IMR-90 (cell line): ENCODE measurements at regions not wholly inside any gene's neighbourhood (a gene's known extent, or its start where the extent isn't known, plus 50 kb on each side); places are given as distances from the start of the nearest gene placed in this dataset.

Experiments
- BHLHE40 ChIP-seq: fragments of 150-350 bp; IDR thresholded peaks from 2 replicates; pipeline ENCODE4 v1.6.1; 2016; ENCODE audit warnings: mild to moderate bottlenecking, low read depth, low read length
- CEBPB ChIP-seq: IDR thresholded peaks from 2 replicates; pipeline ENCODE4 v1.6.1; 2012; ENCODE audit warnings: low read depth, low read length, improper control_type of control experiment
- CHD1 ChIP-seq: IDR thresholded peaks from 2 replicates; pipeline ENCODE4 v1.6.1; 2012; ENCODE audit warnings: low read depth, low read length, improper control_type of control experiment
- FOS ChIP-seq: fragments of 150-350 bp; IDR thresholded peaks from 2 replicates; pipeline ENCODE4 v1.6.1; 2016; ENCODE audit warnings: low read depth, low read length
- MAFK ChIP-seq: IDR thresholded peaks from 2 replicates; pipeline ENCODE4 v1.6.1; 2012; ENCODE audit warnings: low read depth, low read length, improper control_type of control experiment
- MAZ ChIP-seq: IDR thresholded peaks from 2 replicates; pipeline ENCODE4 v1.6.1; 2012; ENCODE audit warnings: low read depth, mild to moderate bottlenecking, low read length, improper control_type of control experiment, moderate library complexity, borderline replicate concordance
- MXI1 ChIP-seq: IDR thresholded peaks from 2 replicates; pipeline ENCODE4 v1.6.1; 2012; ENCODE audit warnings: low read depth, mild to moderate bottlenecking, low read length, moderate library complexity, borderline replicate concordance
- POLR2A ChIP-seq: IDR thresholded peaks from 2 replicates; pipeline ENCODE4 v1.6.1; 2012; ENCODE audit warnings: mild to moderate bottlenecking, low read depth, low read length
- RAD21 ChIP-seq: IDR thresholded peaks from 2 replicates; pipeline ENCODE4 v1.6.1; 2012; ENCODE audit warnings: low read length, improper control_type of control experiment
- RFX5 ChIP-seq: IDR thresholded peaks from 2 replicates; pipeline ENCODE4 v1.8.0; 2012; ENCODE audit warnings: low read depth, mild to moderate bottlenecking, low read length, moderate library complexity
- SMC3 ChIP-seq: fragments of 150-350 bp; IDR thresholded peaks from 2 replicates; pipeline ENCODE4 v1.6.1; 2016; ENCODE audit warnings: low read depth, mild to moderate bottlenecking, antibody characterized with exemption, low read length, moderate library complexity
- TF ChIP-seq, protein P1 (sequence below): conservative IDR thresholded peaks from 2 replicates; pipeline ENCODE4 v1.5.1; 2012; ENCODE audit warnings: mild to moderate bottlenecking, low read depth, low read length, improper control_type of control experiment
- TF ChIP-seq, protein P2 (sequence below): fragments of 150-350 bp; IDR thresholded peaks from 2 replicates; pipeline ENCODE4 v1.6.1; 2016; ENCODE audit warnings: low read depth, mild to moderate bottlenecking, low read length, moderate library complexity, borderline replicate concordance
- TF ChIP-seq, protein P3 (sequence below): fragments of 150-350 bp; IDR thresholded peaks from 2 replicates; pipeline ENCODE4 v1.6.1; 2017; ENCODE audit warnings: mild to moderate bottlenecking, antibody characterized with exemption, low read length, low read depth

DNA sequence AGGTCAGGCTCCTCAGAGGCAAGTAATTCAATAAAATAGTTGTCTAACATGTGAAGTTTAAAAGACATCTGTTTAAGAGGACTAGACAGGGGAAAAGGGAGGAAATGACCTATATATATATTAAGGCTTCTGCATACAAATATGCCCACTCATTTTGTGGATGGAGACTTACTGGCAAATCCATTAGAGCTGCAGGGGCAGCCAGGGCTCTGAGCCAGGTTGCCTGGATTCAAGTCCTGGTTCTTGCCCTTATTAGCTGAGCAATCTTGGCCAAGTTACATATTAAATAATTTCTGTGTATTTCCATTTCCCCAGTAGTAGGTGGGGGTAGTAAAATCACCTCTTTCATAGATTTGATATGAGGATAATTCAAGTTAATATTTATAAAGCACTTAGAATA lies 287.0 kb upstream of the RIMS1 start:
- no peak for TF ChIP-seq MAZ
- TF ChIP-seq, protein P1, sequence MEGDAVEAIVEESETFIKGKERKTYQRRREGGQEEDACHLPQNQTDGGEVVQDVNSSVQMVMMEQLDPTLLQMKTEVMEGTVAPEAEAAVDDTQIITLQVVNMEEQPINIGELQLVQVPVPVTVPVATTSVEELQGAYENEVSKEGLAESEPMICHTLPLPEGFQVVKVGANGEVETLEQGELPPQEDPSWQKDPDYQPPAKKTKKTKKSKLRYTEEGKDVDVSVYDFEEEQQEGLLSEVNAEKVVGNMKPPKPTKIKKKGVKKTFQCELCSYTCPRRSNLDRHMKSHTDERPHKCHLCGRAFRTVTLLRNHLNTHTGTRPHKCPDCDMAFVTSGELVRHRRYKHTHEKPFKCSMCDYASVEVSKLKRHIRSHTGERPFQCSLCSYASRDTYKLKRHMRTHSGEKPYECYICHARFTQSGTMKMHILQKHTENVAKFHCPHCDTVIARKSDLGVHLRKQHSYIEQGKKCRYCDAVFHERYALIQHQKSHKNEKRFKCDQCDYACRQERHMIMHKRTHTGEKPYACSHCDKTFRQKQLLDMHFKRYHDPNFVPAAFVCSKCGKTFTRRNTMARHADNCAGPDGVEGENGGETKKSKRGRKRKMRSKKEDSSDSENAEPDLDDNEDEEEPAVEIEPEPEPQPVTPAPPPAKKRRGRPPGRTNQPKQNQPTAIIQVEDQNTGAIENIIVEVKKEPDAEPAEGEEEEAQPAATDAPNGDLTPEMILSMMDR: no peak
- TF ChIP-seq, protein P2, sequence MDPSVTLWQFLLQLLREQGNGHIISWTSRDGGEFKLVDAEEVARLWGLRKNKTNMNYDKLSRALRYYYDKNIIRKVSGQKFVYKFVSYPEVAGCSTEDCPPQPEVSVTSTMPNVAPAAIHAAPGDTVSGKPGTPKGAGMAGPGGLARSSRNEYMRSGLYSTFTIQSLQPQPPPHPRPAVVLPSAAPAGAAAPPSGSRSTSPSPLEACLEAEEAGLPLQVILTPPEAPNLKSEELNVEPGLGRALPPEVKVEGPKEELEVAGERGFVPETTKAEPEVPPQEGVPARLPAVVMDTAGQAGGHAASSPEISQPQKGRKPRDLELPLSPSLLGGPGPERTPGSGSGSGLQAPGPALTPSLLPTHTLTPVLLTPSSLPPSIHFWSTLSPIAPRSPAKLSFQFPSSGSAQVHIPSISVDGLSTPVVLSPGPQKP: no peak
- no peak for TF ChIP-seq POLR2A
- no peak for TF ChIP-seq RFX5
- no peak for TF ChIP-seq RAD21
- TF ChIP-seq SMC3: no peak
- no peak for TF ChIP-seq MAFK
- no peak for TF ChIP-seq CHD1
- TF ChIP-seq, protein P3, sequence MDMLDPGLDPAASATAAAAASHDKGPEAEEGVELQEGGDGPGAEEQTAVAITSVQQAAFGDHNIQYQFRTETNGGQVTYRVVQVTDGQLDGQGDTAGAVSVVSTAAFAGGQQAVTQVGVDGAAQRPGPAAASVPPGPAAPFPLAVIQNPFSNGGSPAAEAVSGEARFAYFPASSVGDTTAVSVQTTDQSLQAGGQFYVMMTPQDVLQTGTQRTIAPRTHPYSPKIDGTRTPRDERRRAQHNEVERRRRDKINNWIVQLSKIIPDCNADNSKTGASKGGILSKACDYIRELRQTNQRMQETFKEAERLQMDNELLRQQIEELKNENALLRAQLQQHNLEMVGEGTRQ: no peak
- TF ChIP-seq BHLHE40: no peak
- TF ChIP-seq CEBPB: no peak
- no peak for TF ChIP-seq FOS
- no peak for TF ChIP-seq MXI1
